ENCODE measurements at regions not wholly inside any gene's neighbourhood (a gene's known extent, or its start where the extent isn't known, plus 50 kb on each side); places are given as distances from the start of the nearest gene placed in this dataset.
"Not testable (repeated sequence)": the region's sequence is repeated elsewhere in the genome, so short reads cannot be mapped to it uniquely, and the experiment has no call there.

GRCh38 chr12:9502845-9503244 lies 104.9 kb downstream of the KLRB1 start:
- not testable (repeated sequence) for TF ChIP-seq CTCF (IDR thresholded peaks at IDR 0.05 in 4 of 5, conservative IDR thresholded peaks at IDR 0.05 in 1 of 5); POLR2A (IDR thresholded peaks at IDR 0.05)

Data from gastrocnemius medialis (tissue), 4 donors.